ENCODE measurements at regions not wholly inside any gene's neighbourhood (a gene's known extent, or its start where the extent isn't known, plus 50 kb on each side); places are given as distances from the start of the nearest gene placed in this dataset.

GRCh38 chr3:96059301-96059700 is 755.1 kb upstream of the EPHA6 start:
- Histone ChIP-seq H3K9me3 (ENCODE audit: insufficient read depth, low read depth, low read length) (peaks cover 3% of the 10 kb centered on the region), H3K4me1 (ENCODE audit: insufficient read depth, low read length) (no peaks in the 10 kb centered on the region), H3K27ac (ENCODE audit: low read depth, low read length) (no peak overlapping the region), H2AFZ (ENCODE audit: low read depth, low read length) (no peak overlapping the region), H3K36me3 (ENCODE audit: insufficient read depth, low read length) (no peaks in the 10 kb centered on the region), H3K9ac (ENCODE audit: low read length) (no peak overlapping the region), H4K20me1 (ENCODE audit: insufficient read depth, low read length) (no peaks in the 10 kb centered on the region), H3K79me2 (ENCODE audit: insufficient read depth, low read length) (no peaks in the 10 kb centered on the region), H3K4me2 (ENCODE audit: low read length) (no peak overlapping the region), H3K4me3 (ENCODE audit: insufficient read depth, low read depth, low read length) (no peak overlapping the region), H3K27me3 (ENCODE audit: insufficient read depth, low read length) (no peaks in the 10 kb centered on the region)
- Mint-ChIP-seq H3K36me3 (ENCODE audit: low read depth, unreplicated experiment) (no peaks in the 10 kb centered on the region), H3K4me1 (ENCODE audit: low read depth, unreplicated experiment) (no peaks in the 10 kb centered on the region), H3K27ac (ENCODE audit: unreplicated experiment) (no peak overlapping the region), H3K27me3 (ENCODE audit: low read depth, unreplicated experiment) (peaks cover 1% of the 10 kb centered on the region), H3K4me3 (ENCODE audit: unreplicated experiment) (no peak overlapping the region), H3K9me3 (ENCODE audit: unreplicated experiment) (peaks cover 8% of the 10 kb centered on the region)
- no peak for FAIRE-seq
- TF ChIP-seq EZH2 (IDR thresholded peaks at IDR 0.05; ENCODE audit: insufficient read depth, low read length) (no peak), CTCF (IDR thresholded peaks at IDR 0.05; ENCODE audit: insufficient read depth, low read depth, low read length) (no peak)
- DNase-seq (ENCODE audit: low read depth), result no peak

- Histone ChIP-seq H4K20me1 (ENCODE audit: insufficient read depth, low read length) (no peaks in the 10 kb centered on the region), H3K27ac (ENCODE audit: low read depth, low read length) (no peak overlapping the region), H3K79me2 (ENCODE audit: insufficient read depth, low read length) (no peaks in the 10 kb centered on the region), H3K36me3 (ENCODE audit: insufficient read depth, low read length) (no peaks in the 10 kb centered on the region), H2AFZ (ENCODE audit: low read depth, low read length) (no peak overlapping the region), H3K4me1 (ENCODE audit: insufficient read depth, low read length) (no peaks in the 10 kb centered on the region), H3K9me3 (ENCODE audit: insufficient read depth, low read depth, low read length) (peaks cover 10% of the 10 kb centered on the region), H3K27me3 (ENCODE audit: insufficient read depth, low read length) (no peaks in the 10 kb centered on the region), H3K4me3 (ENCODE audit: insufficient read depth, low read depth, low read length) (no peak overlapping the region), H3K9ac (ENCODE audit: low read length) (no peak overlapping the region), H3K4me2 (ENCODE audit: low read length) (no peak overlapping the region)
- Mint-ChIP-seq H3K27me3 (ENCODE audit: low read depth, unreplicated experiment) (no peaks in the 10 kb centered on the region), H3K36me3 (ENCODE audit: low read depth, unreplicated experiment) (no peaks in the 10 kb centered on the region), H3K27ac (ENCODE audit: unreplicated experiment) (no peak overlapping the region), H3K4me3 (ENCODE audit: unreplicated experiment) (no peak overlapping the region), H3K4me1 (ENCODE audit: low read depth, unreplicated experiment) (no peaks in the 10 kb centered on the region), H3K9me3 (ENCODE audit: unreplicated experiment) (peaks cover 2% of the 10 kb centered on the region)
- DNase-seq (ENCODE audit: low read depth) (no peak), FAIRE-seq (no peak)
- TF ChIP-seq CTCF (IDR thresholded peaks at IDR 0.05; ENCODE audit: insufficient read depth, low read depth, low read length) (no peak), EZH2 (IDR thresholded peaks at IDR 0.05; ENCODE audit: insufficient read depth, low read length) (no peak)
Observed at GRCh38 chr3:96069065-96069464, 745.3 kb upstream of the EPHA6 start.

- TF ChIP-seq CTCF (IDR thresholded peaks at IDR 0.05; ENCODE audit: insufficient read depth, low read depth, low read length) (no peak), EZH2 (IDR thresholded peaks at IDR 0.05; ENCODE audit: insufficient read depth, low read length) (no peak)
- Histone ChIP-seq H3K4me2 (ENCODE audit: low read length) (no peak overlapping the region), H3K9me3 (ENCODE audit: insufficient read depth, low read depth, low read length) (peaks cover 10% of the 10 kb centered on the region), H3K79me2 (ENCODE audit: insufficient read depth, low read length) (no peaks in the 10 kb centered on the region), H3K9ac (ENCODE audit: low read length) (no peak overlapping the region), H4K20me1 (ENCODE audit: insufficient read depth, low read length) (no peaks in the 10 kb centered on the region), H3K36me3 (ENCODE audit: insufficient read depth, low read length) (no peaks in the 10 kb centered on the region), H3K27ac (ENCODE audit: low read depth, low read length) (no peak overlapping the region), H3K4me1 (ENCODE audit: insufficient read depth, low read length) (no peaks in the 10 kb centered on the region), H2AFZ (ENCODE audit: low read depth, low read length) (no peak overlapping the region), H3K27me3 (ENCODE audit: insufficient read depth, low read length) (no peaks in the 10 kb centered on the region), H3K4me3 (ENCODE audit: insufficient read depth, low read depth, low read length) (no peak overlapping the region)
- FAIRE-seq (no peak), DNase-seq (ENCODE audit: low read depth) (no peak)
- peaks cover 2% of the 10 kb centered on the region for H3K9me3 Mint-ChIP-seq (ENCODE audit: unreplicated experiment)
- no peak overlapping the region for H3K27ac Mint-ChIP-seq (ENCODE audit: unreplicated experiment)
- H3K27me3 Mint-ChIP-seq (ENCODE audit: low read depth, unreplicated experiment), result no peaks in the 10 kb centered on the region
- no peaks in the 10 kb centered on the region for H3K4me1 Mint-ChIP-seq (ENCODE audit: low read depth, unreplicated experiment)
- H3K4me3 Mint-ChIP-seq (ENCODE audit: unreplicated experiment), result no peak overlapping the region
- no peaks in the 10 kb centered on the region for H3K36me3 Mint-ChIP-seq (ENCODE audit: low read depth, unreplicated experiment)
Observed at GRCh38 chr3:96070678-96071077, 743.7 kb upstream of the EPHA6 start.

All from astrocyte (in vitro differentiated cells and primary cell).